GM19468 (cell line): ENCODE measurements at regions not wholly inside any gene's neighbourhood (a gene's known extent, or its start where the extent isn't known, plus 50 kb on each side); places are given as distances from the start of the nearest gene placed in this dataset.

ENCODE experiments used
- ATAC-seq: cut with Tn5 transposase; IDR thresholded peaks from one replicate; pipeline ENCODE4 v1.9.1; 2021; ENCODE audit warnings: mild to moderate bottlenecking, moderate library complexity, moderate number of reproducible peaks; ENCODE audit not compliant: unreplicated experiment; ENCODE audit errors: extremely low read depth

- ATAC-seq: no peak
Measured at GRCh38 chr13:40061466-40062450, 406.3 kb downstream of the COG6 start.

GRCh38 chr13:40063278-40063698, 407.8 kb downstream of the COG6 start:
- ATAC-seq: no peak

- ATAC-seq: no peak
Measured at GRCh38 chr13:40063703-40064102, 408.2 kb downstream of the COG6 start.

- no peak for ATAC-seq
Measured at GRCh38 chr13:40064154-40065097, 409.0 kb downstream of the COG6 start.

GRCh38 chr13:40069173-40070044, 413.9 kb downstream of the COG6 start:
- ATAC-seq: no peak

DNA sequence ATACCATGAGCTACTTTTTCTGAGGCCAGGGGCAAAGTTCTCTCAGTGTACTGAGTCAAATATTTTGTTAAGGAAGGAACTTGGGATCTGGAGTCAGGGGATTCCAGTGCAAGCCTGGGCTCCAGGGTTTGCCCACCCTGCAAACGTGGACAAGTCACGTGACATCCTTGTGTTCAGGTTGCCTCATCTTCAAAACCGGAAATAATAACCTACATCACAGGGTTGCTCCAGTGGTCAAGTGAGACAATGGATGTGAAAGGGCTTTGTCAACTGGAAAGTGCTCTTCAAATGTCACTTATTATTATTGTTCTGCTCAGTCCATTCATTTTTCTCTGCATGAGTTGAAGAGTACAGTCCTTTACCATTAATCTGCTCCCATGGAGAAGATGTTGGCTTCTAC, 414.9 kb downstream of the COG6 start:
- no peak for ATAC-seq

- ATAC-seq: no peak
Measured at GRCh38 chr13:40072663-40073120, 417.2 kb downstream of the COG6 start.

DNA sequence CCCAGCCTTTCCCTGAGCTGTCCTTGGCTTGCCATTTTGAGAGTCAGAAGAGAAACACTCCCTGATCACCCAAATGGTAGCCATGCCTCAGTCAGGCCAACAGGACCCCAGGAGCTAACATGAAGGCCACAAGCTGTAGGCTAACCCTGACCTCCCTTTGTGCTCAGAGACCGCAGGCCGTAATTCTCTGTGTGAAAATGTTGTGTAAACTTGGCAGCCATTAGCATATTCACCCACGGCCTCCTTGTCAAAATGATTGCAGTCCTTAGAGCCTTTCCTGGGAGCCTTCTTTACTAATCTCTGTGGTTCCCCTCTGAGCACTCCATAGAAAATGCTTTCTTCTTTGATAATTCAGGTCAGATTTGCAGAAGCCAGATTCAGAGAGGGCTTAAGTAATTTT, 418.9 kb downstream of the COG6 start:
- no peak for ATAC-seq

GRCh38 chr13:40075281-40075680, 419.8 kb downstream of the COG6 start:
- no peak for ATAC-seq

GRCh38 chr13:40076765-40077362, 421.4 kb downstream of the COG6 start:
- ATAC-seq: no peak

GRCh38 chr13:40077396-40078027, 422.1 kb downstream of the COG6 start:
- no peak for ATAC-seq

GRCh38 chr13:40079721-40080120, 424.3 kb downstream of the COG6 start:
- no peak for ATAC-seq

GRCh38 chr13:40080676-40081075, 425.2 kb downstream of the COG6 start:
- ATAC-seq: no peak

DNA sequence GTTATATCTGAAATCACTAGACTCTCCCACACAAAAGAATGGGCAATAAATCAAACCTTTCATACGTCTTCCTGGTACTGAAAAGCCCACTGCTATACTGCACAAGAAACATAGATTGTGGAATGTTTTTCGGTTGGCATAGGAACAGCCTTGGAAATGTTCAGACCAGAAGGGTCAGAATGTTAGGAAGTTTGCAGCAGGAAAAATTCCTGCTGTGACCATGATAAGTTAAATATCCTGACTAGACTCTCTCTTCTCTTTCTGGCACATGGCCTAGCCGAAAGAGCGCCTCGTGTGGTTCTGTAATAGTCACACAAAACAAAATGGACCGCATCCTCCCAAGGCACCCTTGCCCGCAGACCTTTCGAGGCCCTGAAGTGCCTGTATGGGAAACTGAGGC, 427.2 kb downstream of the COG6 start:
- ATAC-seq: no peak

DNA sequence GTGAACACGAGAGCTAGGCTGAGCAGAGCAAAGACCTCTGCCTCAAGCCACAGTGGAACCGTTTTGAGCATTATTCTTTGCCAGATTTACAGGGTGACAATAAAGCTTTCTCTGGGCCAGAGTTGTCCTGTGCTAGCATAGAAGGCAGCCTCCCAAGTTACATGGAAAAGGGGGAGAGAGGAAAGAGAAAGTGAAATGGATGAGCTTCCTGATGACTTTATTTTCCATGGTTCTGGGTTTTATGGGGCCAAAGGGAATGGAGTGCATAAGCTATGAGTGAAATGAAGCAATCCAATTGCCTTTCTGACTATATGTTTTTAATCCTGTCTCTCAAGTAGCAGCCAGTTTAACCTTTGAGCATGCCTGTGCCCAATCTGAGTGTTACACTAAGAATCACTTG, 428.4 kb downstream of the COG6 start:
- no peak for ATAC-seq

- no peak for ATAC-seq
Measured at GRCh38 chr13:40084934-40085333, 429.5 kb downstream of the COG6 start.

- no peak for ATAC-seq
Measured at GRCh38 chr13:40087091-40088002, 431.9 kb downstream of the COG6 start.

DNA sequence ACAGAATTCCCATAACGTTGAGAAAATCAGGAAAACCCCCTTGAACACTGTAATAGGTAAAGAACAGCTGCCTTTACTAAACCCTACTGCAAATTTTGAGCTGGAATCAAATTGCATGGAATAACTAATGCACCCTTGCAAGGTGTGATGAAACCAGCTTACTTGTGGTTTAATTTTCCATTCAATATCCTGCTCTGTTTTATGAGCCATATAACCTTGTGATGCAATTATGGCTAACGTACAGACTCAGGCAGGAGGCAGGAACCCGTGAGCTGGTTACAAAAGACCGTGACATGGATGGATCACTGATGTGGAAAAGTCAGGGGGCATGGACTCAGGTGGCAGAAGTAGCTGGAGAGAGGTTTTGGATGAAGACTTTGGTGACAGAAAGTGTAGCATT, 438.6 kb downstream of the COG6 start:
- ATAC-seq: no peak
